ENCODE measurements at regions not wholly inside any gene's neighbourhood (a gene's known extent, or its start where the extent isn't known, plus 50 kb on each side); places are given as distances from the start of the nearest gene placed in this dataset.

DNA sequence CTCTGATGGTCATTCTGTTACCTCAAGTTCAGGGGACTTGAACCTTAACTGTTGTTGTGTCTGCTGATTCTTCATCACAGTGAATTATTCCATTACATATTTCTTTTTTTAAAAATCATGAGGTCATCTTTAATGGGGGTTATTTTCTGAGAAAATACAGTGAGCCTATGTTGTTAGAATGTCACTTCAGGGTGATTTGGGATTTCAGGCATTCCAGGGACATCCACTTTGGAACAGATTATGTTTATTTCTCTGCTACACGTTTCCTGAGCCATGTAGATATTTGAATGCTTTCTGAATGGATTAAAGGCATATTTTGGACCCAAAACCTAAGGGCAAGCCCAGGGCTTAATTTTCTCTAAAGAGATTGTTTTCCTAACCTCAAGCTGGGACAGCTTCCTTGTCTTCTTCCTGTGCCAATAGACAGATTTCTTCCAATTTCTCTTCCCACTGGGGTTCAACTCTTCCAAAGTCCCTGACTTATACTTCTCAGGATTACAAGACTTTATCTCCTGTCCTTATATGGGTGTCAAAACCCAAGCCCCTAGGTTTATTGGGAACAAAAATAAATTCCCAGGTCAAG is 271.7 kb downstream of the ARHGAP12 start:
- Histone ChIP-seq H3K27ac (ENCODE audit: low read depth, low read length) (no peak overlapping the region), H3K4me3 (ENCODE audit: low read length) (no peak overlapping the region), H3K4me1 (ENCODE audit: control insufficient read depth, low read length) (no peaks in the 10 kb centered on the region), H3K9me2 (replicated peaks; ENCODE audit: control insufficient read depth, low read length) (no peaks in the 10 kb centered on the region), H3F3A (ENCODE audit: control insufficient read depth, insufficient read depth) (no peaks in the 10 kb centered on the region), H3K27me3 (ENCODE audit: control insufficient read depth, low read length) (peaks cover 3% of the 10 kb centered on the region; the same call in 1 of the 2 replicates), H3K9me3 (ENCODE audit: control insufficient read depth, insufficient read depth, low read length) (no peaks in the 10 kb centered on the region), H3K36me3 (ENCODE audit: control insufficient read depth, low read length) (no peaks in the 10 kb centered on the region), H4K20me1 (ENCODE audit: control insufficient read depth, insufficient read depth, low read depth, low read length) (no peaks in the 10 kb centered on the region), H3K4me2 (ENCODE audit: low read length) (no peak overlapping the region), H3K79me2 (ENCODE audit: control insufficient read depth, low read length) (no peaks in the 10 kb centered on the region)
- TF ChIP-seq EZH2phosphoT487 (IDR thresholded peaks at IDR 0.05; ENCODE audit: borderline replicate concordance, low read length): no peak
- TF ChIP-seq, protein P1, sequence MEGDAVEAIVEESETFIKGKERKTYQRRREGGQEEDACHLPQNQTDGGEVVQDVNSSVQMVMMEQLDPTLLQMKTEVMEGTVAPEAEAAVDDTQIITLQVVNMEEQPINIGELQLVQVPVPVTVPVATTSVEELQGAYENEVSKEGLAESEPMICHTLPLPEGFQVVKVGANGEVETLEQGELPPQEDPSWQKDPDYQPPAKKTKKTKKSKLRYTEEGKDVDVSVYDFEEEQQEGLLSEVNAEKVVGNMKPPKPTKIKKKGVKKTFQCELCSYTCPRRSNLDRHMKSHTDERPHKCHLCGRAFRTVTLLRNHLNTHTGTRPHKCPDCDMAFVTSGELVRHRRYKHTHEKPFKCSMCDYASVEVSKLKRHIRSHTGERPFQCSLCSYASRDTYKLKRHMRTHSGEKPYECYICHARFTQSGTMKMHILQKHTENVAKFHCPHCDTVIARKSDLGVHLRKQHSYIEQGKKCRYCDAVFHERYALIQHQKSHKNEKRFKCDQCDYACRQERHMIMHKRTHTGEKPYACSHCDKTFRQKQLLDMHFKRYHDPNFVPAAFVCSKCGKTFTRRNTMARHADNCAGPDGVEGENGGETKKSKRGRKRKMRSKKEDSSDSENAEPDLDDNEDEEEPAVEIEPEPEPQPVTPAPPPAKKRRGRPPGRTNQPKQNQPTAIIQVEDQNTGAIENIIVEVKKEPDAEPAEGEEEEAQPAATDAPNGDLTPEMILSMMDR (IDR thresholded peaks at IDR 0.05; ENCODE audit: low read depth, low read length, poor library complexity, severe bottlenecking): no peak

- Histone ChIP-seq H3K27me3 (ENCODE audit: control insufficient read depth, low read length) (peaks cover 3% of the 10 kb centered on the region; the same call in 1 of the 2 replicates), H3K4me2 (ENCODE audit: low read length) (no peak overlapping the region), H3K9me3 (ENCODE audit: control insufficient read depth, insufficient read depth, low read length) (no peaks in the 10 kb centered on the region), H3K4me1 (ENCODE audit: control insufficient read depth, low read length) (no peaks in the 10 kb centered on the region), H3F3A (ENCODE audit: control insufficient read depth, insufficient read depth) (no peaks in the 10 kb centered on the region), H3K36me3 (ENCODE audit: control insufficient read depth, low read length) (no peaks in the 10 kb centered on the region), H3K4me3 (ENCODE audit: low read length) (no peak overlapping the region), H3K27ac (ENCODE audit: low read depth, low read length) (no peak overlapping the region), H3K9me2 (replicated peaks; ENCODE audit: control insufficient read depth, low read length) (no peaks in the 10 kb centered on the region), H4K20me1 (ENCODE audit: control insufficient read depth, insufficient read depth, low read depth, low read length) (no peaks in the 10 kb centered on the region), H3K79me2 (ENCODE audit: control insufficient read depth, low read length) (no peaks in the 10 kb centered on the region)
- TF ChIP-seq EZH2phosphoT487 (IDR thresholded peaks at IDR 0.05; ENCODE audit: borderline replicate concordance, low read length): no peak
- TF ChIP-seq, protein P1 (IDR thresholded peaks at IDR 0.05; ENCODE audit: low read depth, low read length, poor library complexity, severe bottlenecking): no peak
These were observed 276.6 kb downstream of the ARHGAP12 start for GRCh38 chr10:31652038-31652437.

GRCh38 chr10:31650010-31650409 is 278.6 kb downstream of the ARHGAP12 start:
- TF ChIP-seq, protein P1 (IDR thresholded peaks at IDR 0.05; ENCODE audit: low read depth, low read length, poor library complexity, severe bottlenecking): no peak
- no peak for TF ChIP-seq EZH2phosphoT487 (IDR thresholded peaks at IDR 0.05; ENCODE audit: borderline replicate concordance, low read length)
- no peaks in the 10 kb centered on the region for H3K36me3 ChIP-seq (ENCODE audit: control insufficient read depth, low read length)
- H4K20me1 ChIP-seq (ENCODE audit: control insufficient read depth, insufficient read depth, low read depth, low read length): no peaks in the 10 kb centered on the region
- H3K79me2 ChIP-seq (ENCODE audit: control insufficient read depth, low read length): no peaks in the 10 kb centered on the region
- no peaks in the 10 kb centered on the region for H3K27me3 ChIP-seq (ENCODE audit: control insufficient read depth, low read length)
- no peak overlapping the region for H3K4me3 ChIP-seq (ENCODE audit: low read length)
- no peaks in the 10 kb centered on the region for H3K9me3 ChIP-seq (ENCODE audit: control insufficient read depth, insufficient read depth, low read length)
- no peak overlapping the region for H3K4me2 ChIP-seq (ENCODE audit: low read length)
- no peaks in the 10 kb centered on the region for H3K9me2 ChIP-seq (replicated peaks; ENCODE audit: control insufficient read depth, low read length)
- H3F3A ChIP-seq (ENCODE audit: control insufficient read depth, insufficient read depth): no peaks in the 10 kb centered on the region
- H3K27ac ChIP-seq (ENCODE audit: low read depth, low read length): no peak overlapping the region
- H3K4me1 ChIP-seq (ENCODE audit: control insufficient read depth, low read length): no peaks in the 10 kb centered on the region
